ENCODE measurements at regions not wholly inside any gene's neighbourhood (a gene's known extent, or its start where the extent isn't known, plus 50 kb on each side); places are given as distances from the start of the nearest gene placed in this dataset.

GRCh38 chr13:104447348-104447747, 1381.1 kb upstream of the SLC10A2 start:
- H3K27ac Mint-ChIP-seq (ENCODE audit: unreplicated experiment): no peak overlapping the region

GRCh38 chr13:104442536-104442935, 1376.3 kb upstream of the SLC10A2 start:
- no peak overlapping the region for H3K27ac Mint-ChIP-seq (ENCODE audit: unreplicated experiment)
- H3K36me3 Mint-ChIP-seq (ENCODE audit: unreplicated experiment): no peaks in the 10 kb centered on the region
- no peak overlapping the region for H3K4me3 Mint-ChIP-seq (ENCODE audit: unreplicated experiment)
- H3K9me3 Mint-ChIP-seq (ENCODE audit: unreplicated experiment): no peaks in the 10 kb centered on the region
- TF ChIP-seq CTCF (IDR thresholded peaks at IDR 0.05; ENCODE audit: partially characterized antibody, unreplicated experiment): no peak
- no peaks in the 10 kb centered on the region for H3K27me3 Mint-ChIP-seq (ENCODE audit: unreplicated experiment)
- H3K4me1 Mint-ChIP-seq (ENCODE audit: low read depth, unreplicated experiment): no peaks in the 10 kb centered on the region
- DNase-seq: no peak

More at GRCh38 chr13:104447348-104447747, 1381.1 kb upstream of the SLC10A2 start:
- Mint-ChIP-seq H3K4me1 (ENCODE audit: low read depth, unreplicated experiment) (no peaks in the 10 kb centered on the region), H3K9me3 (ENCODE audit: unreplicated experiment) (no peaks in the 10 kb centered on the region), H3K4me3 (ENCODE audit: unreplicated experiment) (no peak overlapping the region), H3K27me3 (ENCODE audit: unreplicated experiment) (no peaks in the 10 kb centered on the region), H3K36me3 (ENCODE audit: unreplicated experiment) (no peaks in the 10 kb centered on the region)
- no peak for TF ChIP-seq CTCF (IDR thresholded peaks at IDR 0.05; ENCODE audit: partially characterized antibody, unreplicated experiment)
- no peak for DNase-seq

GRCh38 chr13:104436555-104436954, 1370.3 kb upstream of the SLC10A2 start:
- H3K4me3 Mint-ChIP-seq (ENCODE audit: unreplicated experiment): no peak overlapping the region
- no peak overlapping the region for H3K27ac Mint-ChIP-seq (ENCODE audit: unreplicated experiment)
- no peaks in the 10 kb centered on the region for H3K9me3 Mint-ChIP-seq (ENCODE audit: unreplicated experiment)
- H3K36me3 Mint-ChIP-seq (ENCODE audit: unreplicated experiment): no peaks in the 10 kb centered on the region
- no peak for TF ChIP-seq CTCF (IDR thresholded peaks at IDR 0.05; ENCODE audit: partially characterized antibody, unreplicated experiment)
- H3K4me1 Mint-ChIP-seq (ENCODE audit: low read depth, unreplicated experiment): no peaks in the 10 kb centered on the region
- H3K27me3 Mint-ChIP-seq (ENCODE audit: unreplicated experiment): no peaks in the 10 kb centered on the region
- DNase-seq: no peak

GRCh38 chr13:104431895-104432294, 1365.7 kb upstream of the SLC10A2 start:
- no peak for TF ChIP-seq CTCF (IDR thresholded peaks at IDR 0.05; ENCODE audit: partially characterized antibody, unreplicated experiment)
- H3K27ac Mint-ChIP-seq (ENCODE audit: unreplicated experiment): no peak overlapping the region
- DNase-seq: no peak
- no peaks in the 10 kb centered on the region for H3K27me3 Mint-ChIP-seq (ENCODE audit: unreplicated experiment)
- H3K36me3 Mint-ChIP-seq (ENCODE audit: unreplicated experiment): no peaks in the 10 kb centered on the region
- H3K4me3 Mint-ChIP-seq (ENCODE audit: unreplicated experiment): no peak overlapping the region
- H3K4me1 Mint-ChIP-seq (ENCODE audit: low read depth, unreplicated experiment): no peaks in the 10 kb centered on the region
- H3K9me3 Mint-ChIP-seq (ENCODE audit: unreplicated experiment): no peaks in the 10 kb centered on the region

GRCh38 chr13:104426435-104426834, 1360.2 kb upstream of the SLC10A2 start:
- no peaks in the 10 kb centered on the region for H3K36me3 Mint-ChIP-seq (ENCODE audit: unreplicated experiment)
- peaks cover 2% of the 10 kb centered on the region for H3K9me3 Mint-ChIP-seq (ENCODE audit: unreplicated experiment)
- H3K27me3 Mint-ChIP-seq (ENCODE audit: unreplicated experiment): no peaks in the 10 kb centered on the region
- H3K4me1 Mint-ChIP-seq (ENCODE audit: low read depth, unreplicated experiment): no peaks in the 10 kb centered on the region
- no peak for DNase-seq
- no peak overlapping the region for H3K4me3 Mint-ChIP-seq (ENCODE audit: unreplicated experiment)
- H3K27ac Mint-ChIP-seq (ENCODE audit: unreplicated experiment): no peak overlapping the region
- TF ChIP-seq CTCF (IDR thresholded peaks at IDR 0.05; ENCODE audit: partially characterized antibody, unreplicated experiment): no peak
